IPS DF 4.7 (cell line): ENCODE measurements at regions not wholly inside any gene's neighbourhood (a gene's known extent, or its start where the extent isn't known, plus 50 kb on each side); places are given as distances from the start of the nearest gene placed in this dataset.
"Not testable (repeated sequence)": the region's sequence is repeated elsewhere in the genome, so short reads cannot be mapped to it uniquely, and the experiment has no call there.

Experiments
- DNase-seq: peaks from one replicate; pipeline ENCODE4 v3.0.0-alpha.2; 2013; ENCODE audit warnings: low spot score; ENCODE audit errors: extremely low read depth

GRCh38 chr1:31485166-31485565, 72.2 kb downstream of the SERINC2 start:
- no peak for DNase-seq

GRCh38 chr1:31487143-31487542, 74.1 kb downstream of the SERINC2 start:
- no peak for DNase-seq

- DNase-seq: no peak
Measured at GRCh38 chr1:31487721-31488293, 74.8 kb downstream of the SERINC2 start.

- DNase-seq: no peak
Measured at GRCh38 chr1:31488528-31488927, 75.5 kb downstream of the SERINC2 start.

- DNase-seq: not testable (repeated sequence)
Measured at GRCh38 chr1:31489575-31489974, 76.6 kb downstream of the SERINC2 start.

- DNase-seq: not testable (repeated sequence)
Measured at GRCh38 chr1:31490596-31490995, 77.6 kb downstream of the SERINC2 start.

GRCh38 chr1:31495351-31495750, 81.0 kb upstream of the TINAGL1 start:
- DNase-seq: not testable (repeated sequence)

GRCh38 chr1:31495770-31496169, 80.5 kb upstream of the TINAGL1 start:
- not testable (repeated sequence) for DNase-seq

- no peak for DNase-seq
Measured at GRCh38 chr1:31497601-31498000, 78.7 kb upstream of the TINAGL1 start.

GRCh38 chr1:31498376-31499040, 77.8 kb upstream of the TINAGL1 start:
- no peak for DNase-seq

GRCh38 chr1:31501505-31501904, 74.8 kb upstream of the TINAGL1 start:
- no peak for DNase-seq

GRCh38 chr1:31502253-31502652, 74.1 kb upstream of the TINAGL1 start:
- no peak for DNase-seq

GRCh38 chr1:31502926-31503511, 73.3 kb upstream of the TINAGL1 start:
- peak; percentile 49 for DNase-seq

GRCh38 chr1:31503570-31503969, 72.7 kb upstream of the TINAGL1 start:
- no peak for DNase-seq

GRCh38 chr1:31504001-31504400, 72.3 kb upstream of the TINAGL1 start:
- DNase-seq: no peak

- DNase-seq: no peak
Measured at GRCh38 chr1:31505911-31506497, 70.3 kb upstream of the TINAGL1 start.

GRCh38 chr1:31507221-31507620, 69.1 kb upstream of the TINAGL1 start:
- no peak for DNase-seq

- no peak for DNase-seq
Measured at GRCh38 chr1:31507676-31508530, 68.4 kb upstream of the TINAGL1 start.

- DNase-seq: no peak
Measured at GRCh38 chr1:31509124-31510072, 66.9 kb upstream of the TINAGL1 start.

- DNase-seq: no peak
Measured at GRCh38 chr1:31510304-31510703, 66.0 kb upstream of the TINAGL1 start.
